Spleen (tissue), 7 donors: ENCODE measurements at regions not wholly inside any gene's neighbourhood (a gene's known extent, or its start where the extent isn't known, plus 50 kb on each side); places are given as distances from the start of the nearest gene placed in this dataset.

Source experiments
- POLR2AphosphoS5 ChIP-seq, 3 donors: sonication (generic); formaldehyde crosslinking; IDR thresholded peaks; one replicate each; pipeline ENCODE4 v1.5.1; 2017; ENCODE audit warnings: antibody characterized with exemption in 3 of 3
- TF ChIP-seq, protein P1 (sequence below), 11 experiments: fragments of 200-600 bp in 7 of 11; fragments of 450-650 bp in 4 of 11; sonication (generic) in 4 of 11; IDR thresholded peaks in 8 of 11; conservative IDR thresholded peaks in 3 of 11; 1 replicate in 7 of 11; 2 replicates in 4 of 11; pipeline versions ENCODE4 v1.4.0 to v1.8.0; 2016 to 2021; ENCODE audit warnings: antibody characterized with exemption in 11 of 11, inconsistent platforms in 4 of 11, mild to moderate bottlenecking in 1 of 11
- donor health status: DM: no; HTN: no; CAD: no; lungs with moderate emphysema.
- donor health status: DM: no; HTN: no; CAD: no.
- donor health status: DM: no; HTN: no; CAD: no.

DNA sequence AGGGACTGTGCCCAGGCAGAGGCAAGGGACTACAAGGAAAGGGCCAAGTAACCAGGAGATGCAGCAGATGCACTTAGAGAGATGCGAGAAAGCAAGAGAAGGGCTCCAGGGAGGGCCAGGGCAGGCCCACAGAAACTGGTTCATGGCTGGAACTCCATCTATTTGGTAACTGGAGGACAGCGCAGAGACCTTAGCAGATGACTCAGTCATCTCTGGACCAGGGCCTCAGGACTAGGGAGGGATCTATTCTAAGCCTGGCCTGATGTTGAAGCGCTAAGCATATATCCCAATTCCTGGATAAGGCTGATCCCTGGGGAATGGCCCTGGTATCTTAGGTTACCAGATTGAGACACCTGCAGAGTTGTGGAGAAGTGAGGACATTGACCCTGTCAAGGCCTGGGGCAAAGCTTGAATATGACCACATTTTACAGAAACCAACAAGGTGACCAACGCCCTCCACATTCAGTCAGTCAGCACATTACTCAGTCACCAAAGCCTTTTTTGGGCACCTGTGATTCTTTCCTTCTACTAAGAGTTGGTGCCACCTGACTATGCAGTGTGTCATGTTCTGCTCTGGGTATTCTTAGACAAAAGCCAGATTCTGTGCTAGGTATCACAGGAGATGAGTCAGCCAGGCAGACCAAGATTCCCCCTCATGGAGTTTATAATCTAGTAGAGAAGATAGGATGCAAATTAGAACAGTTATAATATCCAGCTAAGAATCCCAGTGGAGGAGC lies 68.4 kb upstream of the SLCO3A1 start:
- no peak for TF ChIP-seq POLR2AphosphoS5 (IDR thresholded peaks at IDR 0.05)
- TF ChIP-seq, protein P1, sequence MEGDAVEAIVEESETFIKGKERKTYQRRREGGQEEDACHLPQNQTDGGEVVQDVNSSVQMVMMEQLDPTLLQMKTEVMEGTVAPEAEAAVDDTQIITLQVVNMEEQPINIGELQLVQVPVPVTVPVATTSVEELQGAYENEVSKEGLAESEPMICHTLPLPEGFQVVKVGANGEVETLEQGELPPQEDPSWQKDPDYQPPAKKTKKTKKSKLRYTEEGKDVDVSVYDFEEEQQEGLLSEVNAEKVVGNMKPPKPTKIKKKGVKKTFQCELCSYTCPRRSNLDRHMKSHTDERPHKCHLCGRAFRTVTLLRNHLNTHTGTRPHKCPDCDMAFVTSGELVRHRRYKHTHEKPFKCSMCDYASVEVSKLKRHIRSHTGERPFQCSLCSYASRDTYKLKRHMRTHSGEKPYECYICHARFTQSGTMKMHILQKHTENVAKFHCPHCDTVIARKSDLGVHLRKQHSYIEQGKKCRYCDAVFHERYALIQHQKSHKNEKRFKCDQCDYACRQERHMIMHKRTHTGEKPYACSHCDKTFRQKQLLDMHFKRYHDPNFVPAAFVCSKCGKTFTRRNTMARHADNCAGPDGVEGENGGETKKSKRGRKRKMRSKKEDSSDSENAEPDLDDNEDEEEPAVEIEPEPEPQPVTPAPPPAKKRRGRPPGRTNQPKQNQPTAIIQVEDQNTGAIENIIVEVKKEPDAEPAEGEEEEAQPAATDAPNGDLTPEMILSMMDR (IDR thresholded peaks at IDR 0.05 in 8 of 11, conservative IDR thresholded peaks at IDR 0.05 in 3 of 11): no peak
